Erythroblast (primary cell): ENCODE measurements at regions not wholly inside any gene's neighbourhood (a gene's known extent, or its start where the extent isn't known, plus 50 kb on each side); places are given as distances from the start of the nearest gene placed in this dataset.

Source experiments
- DNase-seq, 2 experiments: peaks; one replicate each; lab custom pipeline; 2025; lab: John Stamatoyannopoulos, UW
- GATA1 ChIP-seq: IDR thresholded peaks from 2 replicates; pipeline ENCODE4 v1.6.1; 2011; ENCODE audit warnings: low read depth, mild to moderate bottlenecking, control low read depth, low read length, moderate library complexity
- POLR2A ChIP-seq: IDR thresholded peaks from 2 replicates; pipeline ENCODE4 v1.6.1; 2011; ENCODE audit warnings: mild to moderate bottlenecking, low read length

- TF ChIP-seq POLR2A, result no peak
- TF ChIP-seq GATA1, result no peak
- DNase-seq, result no peak
Measured at GRCh38 chr22:47297261-47298016, 535.0 kb downstream of the TBC1D22A start.

- TF ChIP-seq POLR2A (no peak), GATA1 (no peak)
- no peak for DNase-seq
Measured at GRCh38 chr22:47296405-47297260, 534.2 kb downstream of the TBC1D22A start.

- TF ChIP-seq GATA1, result no peak
- no peak for TF ChIP-seq POLR2A
- DNase-seq, result no peak
Measured at GRCh38 chr22:47295982-47296381, 533.5 kb downstream of the TBC1D22A start.

GRCh38 chr22:47295226-47295901 lies 532.9 kb downstream of the TBC1D22A start:
- TF ChIP-seq POLR2A (no peak), GATA1 (no peak)
- no peak for DNase-seq

GRCh38 chr22:47294576-47294975 lies 532.1 kb downstream of the TBC1D22A start:
- no peak for TF ChIP-seq POLR2A
- TF ChIP-seq GATA1, result no peak

GRCh38 chr22:47294222-47294532 lies 531.7 kb downstream of the TBC1D22A start:
- TF ChIP-seq GATA1 (no peak), POLR2A (no peak)
- DNase-seq, result no peak

More at GRCh38 chr22:47294576-47294975, 532.1 kb downstream of the TBC1D22A start:
- no peak for DNase-seq

GRCh38 chr22:47293368-47294221 lies 531.1 kb downstream of the TBC1D22A start:
- TF ChIP-seq GATA1, result no peak
- no peak for TF ChIP-seq POLR2A
- no peak for DNase-seq

GRCh38 chr22:47292546-47293320 lies 530.3 kb downstream of the TBC1D22A start:
- no peak for DNase-seq

GRCh38 chr22:47291565-47292495 lies 529.4 kb downstream of the TBC1D22A start:
- no peak for DNase-seq
- TF ChIP-seq GATA1, result no peak
- TF ChIP-seq POLR2A, result no peak

More at GRCh38 chr22:47292546-47293320, 530.3 kb downstream of the TBC1D22A start:
- TF ChIP-seq POLR2A (no peak), GATA1 (no peak)

GRCh38 chr22:47290706-47291430 lies 528.4 kb downstream of the TBC1D22A start:
- TF ChIP-seq POLR2A (no peak), GATA1 (no peak)
- DNase-seq, result no peak

GRCh38 chr22:47289336-47289985 lies 527.0 kb downstream of the TBC1D22A start:
- TF ChIP-seq GATA1 (no peak), POLR2A (no peak)
- no peak for DNase-seq

GRCh38 chr22:47288680-47289079 lies 526.2 kb downstream of the TBC1D22A start:
- TF ChIP-seq POLR2A (no peak), GATA1 (no peak)
- no peak for DNase-seq
